Esophagus (tissue), 2 donors: ENCODE measurements at regions not wholly inside any gene's neighbourhood (a gene's known extent, or its start where the extent isn't known, plus 50 kb on each side); places are given as distances from the start of the nearest gene placed in this dataset.

Source experiments
- H3K27ac ChIP-seq, 2 donors: one replicate each; pipeline ENCODE4 v1.5.1; 2013; ENCODE audit warnings: low read depth in 2 of 2, mild to moderate bottlenecking in 2 of 2, inconsistent platforms in 1 of 2, low read length in 1 of 2, moderate library complexity in 1 of 2
- H3K27me3 ChIP-seq, 2 donors: one replicate each; pipeline ENCODE4 v1.6.1; 2013; ENCODE audit warnings: low read length in 2 of 2, control low read depth in 1 of 2, mild to moderate bottlenecking in 1 of 2; ENCODE audit not compliant: insufficient read depth in 2 of 2, control insufficient read depth in 1 of 2
- H3K36me3 ChIP-seq, 2 donors: one replicate each; pipeline ENCODE4 v1.6.1; 2013; ENCODE audit warnings: low read length in 1 of 2; ENCODE audit not compliant: control insufficient read depth in 2 of 2, insufficient read depth in 2 of 2
- H3K4me1 ChIP-seq, 2 donors: one replicate each; pipeline ENCODE4 v1.6.1; 2013; ENCODE audit warnings: low read length in 1 of 2; ENCODE audit not compliant: control insufficient read depth in 2 of 2, insufficient read depth in 2 of 2
- H3K4me3 ChIP-seq, 2 donors: one replicate each; pipeline ENCODE4 v1.5.1; 2013; ENCODE audit warnings: low read length in 2 of 2, mild to moderate bottlenecking in 2 of 2, low read depth in 1 of 2, moderate library complexity in 1 of 2
- H3K9me3 ChIP-seq, 2 donors: one replicate each; pipeline ENCODE4 v1.6.1; 2013; ENCODE audit warnings: mild to moderate bottlenecking in 2 of 2, low read depth in 1 of 2, low read length in 1 of 2, moderate library complexity in 1 of 2; ENCODE audit not compliant: control insufficient read depth in 2 of 2, insufficient read depth in 1 of 2
- WGBS, 2 donors: extraction: QIAGEN DNeasy Blood & Tissue Kit; methylation state at CpG; one replicate each; pipeline ENCODE4 v1.1.7; 2013; 5-methylcytosine and 5-hydroxymethylcytosine counted together
- donor health status: healthy with polysubstance abuse.
- donor health status: Bipolar disorder and iron deficiency.

- Histone ChIP-seq H3K27ac (no peak overlapping the region), H3K27me3 (no peaks in the 10 kb centered on the region), H3K4me3 (no peak overlapping the region), H3K36me3 (no peaks in the 10 kb centered on the region), H3K4me1 (no peaks in the 10 kb centered on the region), H3K9me3 (no peaks in the 10 kb centered on the region)
- 69 to 75% methylated on average over 26 of the region's 26 CpGs for WGBS, 2 donors
Measured at GRCh38 chr22:48639896-48640748, 1187.6 kb downstream of the BRD1 start.

- no peak overlapping the region for H3K27ac ChIP-seq
- no peaks in the 10 kb centered on the region for H3K9me3 ChIP-seq
- H3K36me3 ChIP-seq, result no peaks in the 10 kb centered on the region
- no peaks in the 10 kb centered on the region for H3K27me3 ChIP-seq
- 74 to 76% methylated on average over 17 to 19 of the region's 19 CpGs for WGBS, 2 donors
- H3K4me3 ChIP-seq, result no peak overlapping the region
- H3K4me1 ChIP-seq, result no peaks in the 10 kb centered on the region
Measured at GRCh38 chr22:48639021-48639795, 1188.5 kb downstream of the BRD1 start.

GRCh38 chr22:48637231-48637630, 1190.4 kb downstream of the BRD1 start:
- Histone ChIP-seq H3K27ac (no peak overlapping the region), H3K36me3 (no peaks in the 10 kb centered on the region), H3K9me3 (no peaks in the 10 kb centered on the region), H3K27me3 (no peaks in the 10 kb centered on the region), H3K4me1 (no peaks in the 10 kb centered on the region), H3K4me3 (no peak overlapping the region)
- WGBS, 2 donors, result 65 to 80% methylated on average over 16 of the region's 16 CpGs

- Histone ChIP-seq H3K27ac (no peak overlapping the region), H3K27me3 (no peaks in the 10 kb centered on the region), H3K4me3 (no peak overlapping the region), H3K36me3 (no peaks in the 10 kb centered on the region), H3K4me1 (no peaks in the 10 kb centered on the region), H3K9me3 (no peaks in the 10 kb centered on the region)
- 72 to 81% methylated on average over 6 of the region's 6 CpGs for WGBS, 2 donors
Measured at GRCh38 chr22:48636746-48637145, 1190.9 kb downstream of the BRD1 start.

- 33 to 36% methylated on average over 10 of the region's 10 CpGs for WGBS, 2 donors
- Histone ChIP-seq H3K27me3 (no peaks in the 10 kb centered on the region), H3K4me3 (no peak overlapping the region), H3K9me3 (no peaks in the 10 kb centered on the region), H3K36me3 (no peaks in the 10 kb centered on the region), H3K4me1 (no peaks in the 10 kb centered on the region), H3K27ac (no peak overlapping the region)
Measured at GRCh38 chr22:48635816-48636215, 1191.9 kb downstream of the BRD1 start.

- Histone ChIP-seq H3K4me1 (no peaks in the 10 kb centered on the region), H3K27me3 (no peaks in the 10 kb centered on the region), H3K4me3 (no peak overlapping the region), H3K27ac (no peak overlapping the region), H3K36me3 (no peaks in the 10 kb centered on the region), H3K9me3 (no peaks in the 10 kb centered on the region)
- WGBS, 2 donors, result 88 to 92% methylated on average over 12 of the region's 12 CpGs
Measured at GRCh38 chr22:48635031-48635430, 1192.6 kb downstream of the BRD1 start.

- no peaks in the 10 kb centered on the region for H3K9me3 ChIP-seq
- no peak overlapping the region for H3K27ac ChIP-seq
- H3K4me3 ChIP-seq, result no peak overlapping the region
- H3K27me3 ChIP-seq, result no peaks in the 10 kb centered on the region
- no peaks in the 10 kb centered on the region for H3K36me3 ChIP-seq
- no peaks in the 10 kb centered on the region for H3K4me1 ChIP-seq
- WGBS, 2 donors, result 77 to 79% methylated on average over 9 of the region's 9 CpGs
Measured at GRCh38 chr22:48633996-48634836, 1193.5 kb downstream of the BRD1 start.

GRCh38 chr22:48632646-48633246, 1194.9 kb downstream of the BRD1 start:
- no peak overlapping the region for H3K4me3 ChIP-seq
- no peaks in the 10 kb centered on the region for H3K36me3 ChIP-seq
- H3K9me3 ChIP-seq, result no peaks in the 10 kb centered on the region
- WGBS, 2 donors, result 71 to 80% methylated on average over 17 of the region's 17 CpGs
- no peaks in the 10 kb centered on the region for H3K4me1 ChIP-seq
- no peak overlapping the region for H3K27ac ChIP-seq
- H3K27me3 ChIP-seq, result no peaks in the 10 kb centered on the region

- Histone ChIP-seq H3K9me3 (no peaks in the 10 kb centered on the region), H3K27ac (no peak overlapping the region), H3K4me3 (no peak overlapping the region), H3K27me3 (no peaks in the 10 kb centered on the region), H3K4me1 (no peaks in the 10 kb centered on the region), H3K36me3 (no peaks in the 10 kb centered on the region)
- 82 to 83% methylated on average over 28 to 29 of the region's 29 CpGs for WGBS, 2 donors
Measured at GRCh38 chr22:48631288-48631863, 1196.3 kb downstream of the BRD1 start.
